Suprapubic skin (tissue), 4 donors: ENCODE measurements at regions not wholly inside any gene's neighbourhood (a gene's known extent, or its start where the extent isn't known, plus 50 kb on each side); places are given as distances from the start of the nearest gene placed in this dataset.

ENCODE experiments used
- EP300 ChIP-seq: sonication (generic); formaldehyde crosslinking; IDR thresholded peaks from one replicate; pipeline ENCODE4 v1.6.1; 2017; ENCODE audit warnings: antibody characterized with exemption
- POLR2A ChIP-seq, 2 donors: fragments of 450-650 bp; IDR thresholded peaks; one replicate each; pipeline ENCODE4 v1.6.1; 2017; ENCODE audit warnings: antibody characterized with exemption in 2 of 2, mild to moderate bottlenecking in 2 of 2, moderate library complexity in 2 of 2
- POLR2AphosphoS5 ChIP-seq, 3 donors: sonication (generic); formaldehyde crosslinking; IDR thresholded peaks; one replicate each; pipeline ENCODE4 v1.6.1; 2017; ENCODE audit warnings: antibody characterized with exemption in 3 of 3
- TF ChIP-seq, protein P1 (sequence below), 2 donors: fragments of 200-600 bp in 1 of 2; fragments of 450-650 bp in 1 of 2; sonication (generic) in 1 of 2; IDR thresholded peaks; one replicate each; pipeline ENCODE4 v1.5.1; 2016 to 2019; ENCODE audit warnings: antibody characterized with exemption in 2 of 2, mild to moderate bottlenecking in 1 of 2, moderate library complexity in 1 of 2

DNA sequence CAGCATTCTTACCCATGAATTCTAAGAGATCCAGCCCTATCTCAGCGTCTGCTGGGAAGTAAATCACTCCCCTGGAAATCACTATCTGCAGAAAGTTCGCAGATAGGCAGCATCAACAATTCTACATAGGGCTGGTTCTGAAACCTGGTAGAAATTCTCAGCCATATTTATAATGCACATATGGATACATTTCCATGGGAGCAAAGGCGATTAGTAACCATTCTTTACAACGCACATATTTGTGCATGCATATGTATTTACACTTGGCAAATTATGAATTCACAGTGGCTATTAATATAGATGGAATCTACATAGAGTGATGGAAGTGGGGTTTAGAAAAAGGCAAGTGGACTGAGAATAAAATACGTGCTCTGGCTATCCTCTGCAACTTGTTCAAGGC is 128.0 kb upstream of the FOXB1 start:
- TF ChIP-seq, protein P1, sequence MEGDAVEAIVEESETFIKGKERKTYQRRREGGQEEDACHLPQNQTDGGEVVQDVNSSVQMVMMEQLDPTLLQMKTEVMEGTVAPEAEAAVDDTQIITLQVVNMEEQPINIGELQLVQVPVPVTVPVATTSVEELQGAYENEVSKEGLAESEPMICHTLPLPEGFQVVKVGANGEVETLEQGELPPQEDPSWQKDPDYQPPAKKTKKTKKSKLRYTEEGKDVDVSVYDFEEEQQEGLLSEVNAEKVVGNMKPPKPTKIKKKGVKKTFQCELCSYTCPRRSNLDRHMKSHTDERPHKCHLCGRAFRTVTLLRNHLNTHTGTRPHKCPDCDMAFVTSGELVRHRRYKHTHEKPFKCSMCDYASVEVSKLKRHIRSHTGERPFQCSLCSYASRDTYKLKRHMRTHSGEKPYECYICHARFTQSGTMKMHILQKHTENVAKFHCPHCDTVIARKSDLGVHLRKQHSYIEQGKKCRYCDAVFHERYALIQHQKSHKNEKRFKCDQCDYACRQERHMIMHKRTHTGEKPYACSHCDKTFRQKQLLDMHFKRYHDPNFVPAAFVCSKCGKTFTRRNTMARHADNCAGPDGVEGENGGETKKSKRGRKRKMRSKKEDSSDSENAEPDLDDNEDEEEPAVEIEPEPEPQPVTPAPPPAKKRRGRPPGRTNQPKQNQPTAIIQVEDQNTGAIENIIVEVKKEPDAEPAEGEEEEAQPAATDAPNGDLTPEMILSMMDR (IDR thresholded peaks at IDR 0.05) = no peak
- no peak for TF ChIP-seq POLR2AphosphoS5 (IDR thresholded peaks at IDR 0.05)
- no peak for TF ChIP-seq POLR2A (IDR thresholded peaks at IDR 0.05)
- TF ChIP-seq EP300 = no peak
